AG04449 (cell line): ENCODE measurements at regions not wholly inside any gene's neighbourhood (a gene's known extent, or its start where the extent isn't known, plus 50 kb on each side); places are given as distances from the start of the nearest gene placed in this dataset.

ENCODE experiments used
- CTCF ChIA-PET: fragments of 350-600 bp; formaldehyde crosslinking; extraction: SDS; loops from one replicate; lab custom pipeline; 2021; ENCODE audit warnings: antibody characterized with exemption; lab: Yijun Ruan, JAX
- POLR2A ChIA-PET: fragments of 400-600, 350-600 bp; formaldehyde crosslinking; extraction: SDS; loops from one replicate; lab custom pipeline; 2020; ENCODE audit warnings: antibody characterized with exemption, inconsistent platforms; lab: Yijun Ruan, JAX
- DNase-seq: peaks from one replicate; pipeline ENCODE4 v3.0.0-alpha.2; 2010; ENCODE audit warnings: low read depth, low spot score
- H3K4me3 ChIP-seq: 2 replicates; pipeline ENCODE4 v1.5.1; 2011; ENCODE audit warnings: low read depth, mild to moderate bottlenecking, control low read depth, low read length
- CTCF ChIP-seq: IDR thresholded peaks from one replicate; pipeline ENCODE4 v1.5.1; 2011; ENCODE audit warnings: mild to moderate bottlenecking, moderate library complexity, low read length, control low read depth, inconsistent platforms; ENCODE audit not compliant: insufficient read depth; ENCODE audit errors: missing control alignments

GRCh38 chr21:16532840-16533239, 803.1 kb downstream of the USP25 start:
- POLR2A ChIA-PET: no interaction called here
- no peak for TF ChIP-seq CTCF
- no peak for DNase-seq

GRCh38 chr21:16533692-16534407, 804.1 kb downstream of the USP25 start:
- ChIA-PET CTCF (no interaction called here), POLR2A (no interaction called here)
- H3K4me3 ChIP-seq: no peak overlapping the region
- no peak for DNase-seq
- TF ChIP-seq CTCF: no peak

More at GRCh38 chr21:16532840-16533239, 803.1 kb downstream of the USP25 start:
- H3K4me3 ChIP-seq: no peak overlapping the region
- CTCF ChIA-PET: no interaction called here

GRCh38 chr21:16534408-16535101, 804.8 kb downstream of the USP25 start:
- ChIA-PET CTCF (no interaction called here), POLR2A (no interaction called here)
- no peak for TF ChIP-seq CTCF
- no peak for DNase-seq
- no peak overlapping the region for H3K4me3 ChIP-seq

- TF ChIP-seq CTCF: no peak
- CTCF ChIA-PET: no interaction called here
- POLR2A ChIA-PET: no interaction called here
- no peak overlapping the region for H3K4me3 ChIP-seq
- no peak for DNase-seq
These were observed 805.3 kb downstream of the USP25 start for GRCh38 chr21:16535102-16535422.

GRCh38 chr21:16535626-16536025, 805.8 kb downstream of the USP25 start:
- H3K4me3 ChIP-seq: no peak overlapping the region
- ChIA-PET POLR2A (no interaction called here), CTCF (no interaction called here)
- no peak for TF ChIP-seq CTCF
- DNase-seq: no peak

GRCh38 chr21:16536140-16536539, 806.4 kb downstream of the USP25 start:
- H3K4me3 ChIP-seq: no peak overlapping the region
- no peak for TF ChIP-seq CTCF

More at GRCh38 chr21:16536140-16536539, 806.4 kb downstream of the USP25 start:
- no peak for DNase-seq
- ChIA-PET POLR2A (no interaction called here), CTCF (no interaction called here)
